Loucy (cell line): ENCODE measurements at regions not wholly inside any gene's neighbourhood (a gene's known extent, or its start where the extent isn't known, plus 50 kb on each side); places are given as distances from the start of the nearest gene placed in this dataset.

Source experiments
- CTCF ChIP-seq: fragments of 200-600 bp; sonication (generic); conservative IDR thresholded peaks from 2 replicates; pipeline ENCODE4 v1.5.1; 2014; ENCODE audit warnings: mild to moderate bottlenecking, antibody characterized with exemption, low read length
- EZH2phosphoT487 ChIP-seq: fragments of 200-600 bp; IDR thresholded peaks from 2 replicates; pipeline ENCODE4 v1.6.1; 2018; ENCODE audit warnings: antibody characterized with exemption, mild to moderate bottlenecking, moderate library complexity, borderline replicate concordance

GRCh38 chr9:6132650-6133049 lies 83.0 kb upstream of the IL33 start:
- no peak for TF ChIP-seq CTCF
- no peak for TF ChIP-seq EZH2phosphoT487
